Endothelial cell of umbilical vein (primary cell): ENCODE measurements at regions not wholly inside any gene's neighbourhood (a gene's known extent, or its start where the extent isn't known, plus 50 kb on each side); places are given as distances from the start of the nearest gene placed in this dataset.

Experiments
- EZH2 ChIP-seq: IDR thresholded peaks from 2 replicates; pipeline ENCODE4 v1.6.1; 2012; ENCODE audit warnings: borderline replicate concordance, low read depth, mild to moderate bottlenecking, moderate library complexity, low read length, inconsistent platforms; ENCODE audit not compliant: severe bottlenecking
- FOS ChIP-seq: IDR thresholded peaks from 2 replicates; pipeline ENCODE4 v1.6.1; 2011; ENCODE audit warnings: mild to moderate bottlenecking, low read length, moderate library complexity, borderline replicate concordance; ENCODE audit not compliant: insufficient read depth
- JUN ChIP-seq: IDR thresholded peaks from 2 replicates; pipeline ENCODE4 v1.6.1; 2011; ENCODE audit warnings: borderline replicate concordance, low read depth; ENCODE audit not compliant: insufficient read length, insufficient read depth
- POLR2A ChIP-seq: IDR thresholded peaks from 2 replicates; pipeline ENCODE4 v1.6.1; 2012; ENCODE audit warnings: low read depth, mild to moderate bottlenecking, control low read depth, low read length
- POLR2AphosphoS5 ChIP-seq: IDR thresholded peaks from 2 replicates; pipeline ENCODE4 v1.6.1; 2012; ENCODE audit warnings: low read depth, mild to moderate bottlenecking, control low read depth, low read length, moderate library complexity; ENCODE audit not compliant: insufficient read depth
- TF ChIP-seq, protein P1 (sequence below), 2 donors: IDR thresholded peaks; 1 replicate in 1 of 2; 2 replicates in 1 of 2; pipeline ENCODE4 v1.5.1; 2011; ENCODE audit warnings: low read length in 2 of 2, mild to moderate bottlenecking in 2 of 2, moderate library complexity in 2 of 2, control low read depth in 1 of 2, inconsistent platforms in 1 of 2, low read depth in 1 of 2; ENCODE audit not compliant: insufficient read depth in 1 of 2; ENCODE audit errors: extremely low read depth in 1 of 2

DNA sequence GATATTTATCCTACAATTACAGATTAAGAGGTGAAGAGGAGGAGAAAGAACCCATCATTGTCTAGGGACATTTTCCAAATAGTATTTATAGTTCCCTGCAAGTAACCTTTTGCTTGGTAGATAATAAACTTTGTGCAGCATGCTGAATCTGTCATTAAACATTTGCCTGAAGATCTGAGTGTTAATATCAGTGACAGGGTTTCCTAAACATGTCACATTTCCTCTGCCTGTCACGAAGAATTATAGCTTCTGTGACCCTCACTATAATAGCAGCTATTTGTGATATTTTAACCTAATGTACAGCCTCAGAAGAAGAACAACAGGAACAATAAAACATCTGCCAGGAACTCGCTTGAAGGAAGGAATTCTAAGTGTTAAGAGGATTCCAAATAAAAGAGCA, 350.3 kb downstream of the GXYLT1 start:
- TF ChIP-seq, protein P1, sequence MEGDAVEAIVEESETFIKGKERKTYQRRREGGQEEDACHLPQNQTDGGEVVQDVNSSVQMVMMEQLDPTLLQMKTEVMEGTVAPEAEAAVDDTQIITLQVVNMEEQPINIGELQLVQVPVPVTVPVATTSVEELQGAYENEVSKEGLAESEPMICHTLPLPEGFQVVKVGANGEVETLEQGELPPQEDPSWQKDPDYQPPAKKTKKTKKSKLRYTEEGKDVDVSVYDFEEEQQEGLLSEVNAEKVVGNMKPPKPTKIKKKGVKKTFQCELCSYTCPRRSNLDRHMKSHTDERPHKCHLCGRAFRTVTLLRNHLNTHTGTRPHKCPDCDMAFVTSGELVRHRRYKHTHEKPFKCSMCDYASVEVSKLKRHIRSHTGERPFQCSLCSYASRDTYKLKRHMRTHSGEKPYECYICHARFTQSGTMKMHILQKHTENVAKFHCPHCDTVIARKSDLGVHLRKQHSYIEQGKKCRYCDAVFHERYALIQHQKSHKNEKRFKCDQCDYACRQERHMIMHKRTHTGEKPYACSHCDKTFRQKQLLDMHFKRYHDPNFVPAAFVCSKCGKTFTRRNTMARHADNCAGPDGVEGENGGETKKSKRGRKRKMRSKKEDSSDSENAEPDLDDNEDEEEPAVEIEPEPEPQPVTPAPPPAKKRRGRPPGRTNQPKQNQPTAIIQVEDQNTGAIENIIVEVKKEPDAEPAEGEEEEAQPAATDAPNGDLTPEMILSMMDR (IDR thresholded peaks at IDR 0.05; ENCODE audit: extremely low read depth in 1 of 2, insufficient read depth in 1 of 2, low read depth in 1 of 2, low read length in 2 of 2): no peak
- TF ChIP-seq FOS (no peak), POLR2AphosphoS5 (no peak), EZH2 (no peak), POLR2A (no peak), JUN (no peak)
